NCI-H69 (cell line): ENCODE measurements at regions not wholly inside any gene's neighbourhood (a gene's known extent, or its start where the extent isn't known, plus 50 kb on each side); places are given as distances from the start of the nearest gene placed in this dataset.

ENCODE experiments used
- DNase-seq: peaks from one replicate; lab custom pipeline; 2025; lab: John Stamatoyannopoulos, UW

DNA sequence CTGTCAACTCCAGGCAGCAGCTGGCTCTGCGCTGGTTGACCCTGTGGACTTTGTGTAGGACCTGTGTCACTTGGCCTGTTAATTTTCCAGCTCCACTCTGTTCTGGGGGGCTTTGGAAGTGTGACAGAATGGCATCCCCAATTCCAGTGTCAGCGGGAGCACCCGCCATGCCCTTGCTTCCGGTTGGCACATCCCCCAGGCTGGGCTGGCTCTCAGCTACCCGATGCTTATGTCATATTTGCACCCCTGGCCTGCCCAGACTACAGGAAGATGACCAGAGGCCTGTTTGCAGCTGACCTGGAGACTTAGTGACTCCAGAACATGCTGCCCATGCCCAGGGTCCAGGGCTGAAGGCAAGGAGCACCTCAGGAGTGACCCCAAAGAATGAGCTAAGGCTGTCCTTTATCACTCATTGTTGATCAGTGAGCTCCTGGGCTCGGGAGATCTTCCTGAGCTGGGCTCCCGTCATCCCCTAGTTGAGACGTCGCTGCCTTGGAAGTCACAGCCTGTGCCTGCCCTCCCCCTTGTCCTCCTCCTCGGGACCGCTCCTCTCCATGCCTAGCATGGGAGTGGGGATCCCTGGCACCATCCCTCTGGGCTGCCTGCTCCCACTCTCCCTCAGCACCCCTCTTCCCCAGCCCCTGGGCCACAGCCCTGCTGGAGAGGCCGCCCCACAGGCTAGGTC, 163.4 kb upstream of the RTL1 start:
- no peak for DNase-seq

GRCh38 chr14:101068313-101069227, 165.0 kb upstream of the RTL1 start:
- DNase-seq = no peak

- no peak for DNase-seq
Measured at GRCh38 chr14:101069228-101069549, 165.7 kb upstream of the RTL1 start.

GRCh38 chr14:101069666-101070362, 166.3 kb upstream of the RTL1 start:
- DNase-seq = no peak

DNA sequence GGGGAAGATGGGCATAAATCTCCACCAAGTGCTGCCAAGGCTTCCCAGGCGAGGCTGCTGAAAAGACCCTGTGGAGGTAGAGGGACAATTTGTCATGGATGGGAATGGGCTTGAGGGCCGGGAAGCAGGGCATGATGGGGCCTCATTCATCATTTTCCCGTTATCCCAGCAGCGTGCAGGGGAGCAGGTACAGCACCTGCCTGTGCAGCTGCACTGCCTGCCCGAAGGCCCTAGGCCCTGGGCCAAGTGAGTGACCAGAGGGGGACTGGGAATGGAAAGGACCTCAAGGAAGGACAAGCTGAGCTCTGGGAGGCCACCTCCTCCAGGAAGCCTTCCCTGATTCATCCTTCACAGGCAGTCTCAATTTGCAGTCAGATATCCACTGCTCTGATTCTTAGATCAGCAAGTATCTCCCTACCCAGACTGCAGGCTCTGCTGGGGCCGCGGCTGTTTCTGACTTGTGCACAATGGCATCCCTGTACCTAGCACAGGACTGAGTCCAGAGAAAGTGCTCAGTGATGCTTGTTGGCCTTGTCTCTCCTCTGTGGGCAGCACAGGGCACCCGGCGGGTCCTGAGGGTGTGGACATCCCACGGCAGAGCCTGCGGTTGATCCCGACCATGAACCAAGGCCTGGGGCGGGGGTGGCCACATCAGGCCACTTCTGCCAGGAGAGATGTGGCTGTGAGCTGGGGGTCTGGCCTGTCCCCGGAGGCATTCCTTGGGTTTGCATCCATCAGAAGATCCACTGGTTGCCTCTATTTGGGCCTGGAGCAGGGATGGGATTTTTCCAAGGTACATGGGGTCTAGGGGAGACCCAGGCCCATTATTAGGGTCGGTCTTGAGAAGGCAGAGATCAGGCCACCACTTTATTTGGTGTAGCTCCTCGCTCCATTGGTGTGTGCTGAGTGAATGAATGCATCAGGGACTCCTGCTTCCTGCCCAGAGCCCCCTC, 167.3 kb upstream of the RTL1 start:
- DNase-seq = no peak

- DNase-seq = no peak
Measured at GRCh38 chr14:101071493-101071906, 168.0 kb upstream of the RTL1 start.

GRCh38 chr14:101072070-101072469, 168.5 kb upstream of the RTL1 start:
- DNase-seq = no peak

DNA sequence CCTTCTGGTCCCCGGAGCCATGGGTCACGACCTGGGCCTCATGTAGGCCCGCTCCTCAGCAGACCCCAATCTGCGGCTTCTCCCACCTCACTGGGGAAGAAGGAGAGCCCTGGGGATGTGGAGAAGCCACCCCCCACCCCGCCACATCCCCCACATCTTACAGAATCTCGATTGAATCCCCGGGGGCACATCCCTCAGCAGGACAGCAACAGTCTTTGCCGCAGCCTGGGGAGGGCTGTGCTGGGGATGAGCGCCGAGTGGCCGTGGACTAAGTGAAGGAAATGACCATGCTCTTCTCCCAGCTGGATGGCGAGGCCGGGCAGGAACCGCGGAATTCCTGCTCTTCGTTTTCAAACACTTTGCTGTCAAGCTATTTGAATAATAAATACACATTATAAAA, 169.0 kb upstream of the RTL1 start:
- no peak for DNase-seq

GRCh38 chr14:101072945-101073597, 169.5 kb upstream of the RTL1 start:
- peak; percentile 90 for DNase-seq

DNA sequence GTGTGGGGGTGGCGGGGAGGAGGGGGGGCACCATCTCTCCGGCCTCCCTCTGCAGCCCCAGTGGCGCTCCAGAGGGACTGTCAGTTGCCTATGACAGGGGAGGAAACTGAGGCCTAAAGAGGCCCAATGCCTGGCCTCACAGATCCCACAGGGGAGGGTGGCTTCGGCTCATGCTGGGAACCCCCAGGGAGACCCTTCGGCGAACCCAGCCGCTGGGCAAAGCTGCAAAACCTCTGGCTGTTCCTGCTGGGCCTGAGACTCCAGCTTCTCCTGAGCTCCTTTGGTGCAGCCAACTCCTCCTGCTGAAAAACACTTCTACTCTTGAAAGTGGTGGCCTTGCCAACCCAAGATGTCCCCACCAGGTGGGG, 170.1 kb upstream of the RTL1 start:
- no peak for DNase-seq

GRCh38 chr14:101074196-101075024, 170.9 kb upstream of the RTL1 start:
- no peak for DNase-seq

DNA sequence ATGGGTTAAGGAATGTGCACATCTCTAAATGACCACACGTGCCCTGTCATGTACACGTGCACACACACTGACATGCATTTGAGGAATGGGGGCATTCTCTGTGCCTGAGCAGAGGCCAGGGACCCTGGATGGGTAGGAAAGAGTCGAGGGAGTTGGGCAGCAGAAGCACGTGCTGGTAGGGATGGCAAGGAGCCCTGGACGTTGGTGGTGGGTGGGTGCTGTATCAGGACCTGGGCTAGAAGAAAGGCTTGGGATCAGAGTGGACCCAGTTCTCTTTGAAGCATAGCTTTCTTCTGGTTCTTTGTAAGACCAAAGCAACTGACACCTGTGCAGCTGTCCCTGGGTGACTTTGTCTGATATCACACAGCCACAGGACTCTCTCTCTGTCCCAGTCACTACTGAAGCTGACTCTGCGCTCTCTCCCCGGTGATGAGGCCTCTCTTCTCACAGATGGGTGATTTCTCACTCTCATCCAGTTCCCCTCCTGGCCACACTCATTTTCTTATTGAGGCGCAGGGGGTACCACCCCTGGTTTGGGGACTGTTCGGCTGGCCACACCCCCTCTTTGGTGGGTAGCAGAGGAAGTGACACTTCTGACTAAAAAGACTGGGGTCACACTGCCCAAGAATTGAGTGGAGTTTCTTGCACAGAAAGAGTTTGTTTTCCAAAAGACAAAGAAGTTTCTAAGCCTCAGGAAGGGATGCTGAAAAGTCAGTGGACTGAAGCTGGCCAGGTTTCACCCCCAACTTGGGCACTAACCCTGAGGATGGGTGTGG, 171.7 kb upstream of the RTL1 start:
- no peak for DNase-seq

GRCh38 chr14:101075801-101076413, 172.4 kb upstream of the RTL1 start:
- no peak for DNase-seq

DNA sequence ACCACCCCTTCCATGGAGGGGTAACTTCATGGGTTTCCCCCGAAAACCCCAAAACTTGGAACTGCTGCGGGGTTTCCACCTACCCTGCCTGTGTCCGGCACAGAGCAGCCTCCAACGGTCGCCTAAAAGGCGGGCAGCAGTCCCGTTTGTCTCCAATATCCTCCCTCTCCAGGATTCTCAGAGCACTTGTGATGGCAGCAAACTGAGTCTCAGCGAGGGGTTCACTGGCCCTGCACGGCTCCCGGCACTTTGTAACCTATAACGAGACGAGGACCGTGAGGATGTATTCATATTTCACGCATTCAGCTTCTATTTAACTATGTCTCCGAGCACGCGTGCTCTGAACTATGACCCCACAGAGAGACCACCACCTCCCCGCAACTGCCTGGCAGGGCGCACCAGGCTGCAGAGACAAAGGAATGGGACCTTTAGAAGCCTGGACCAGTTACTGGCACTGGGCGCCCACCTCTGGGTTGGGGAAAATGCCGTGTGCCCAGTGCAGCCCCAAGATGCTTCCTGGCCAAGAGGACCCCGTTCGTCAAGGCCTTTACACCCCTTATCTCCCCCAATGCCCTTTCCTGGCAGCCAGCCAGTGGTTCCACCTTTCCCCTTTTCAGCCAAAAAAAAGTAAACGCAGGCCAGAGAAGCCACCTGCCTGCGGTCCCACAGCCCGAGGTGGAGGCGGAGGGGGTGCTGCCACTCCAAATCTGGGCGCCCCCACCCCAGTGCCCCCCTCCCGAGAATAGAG, 173.1 kb upstream of the RTL1 start:
- DNase-seq = no peak

DNA sequence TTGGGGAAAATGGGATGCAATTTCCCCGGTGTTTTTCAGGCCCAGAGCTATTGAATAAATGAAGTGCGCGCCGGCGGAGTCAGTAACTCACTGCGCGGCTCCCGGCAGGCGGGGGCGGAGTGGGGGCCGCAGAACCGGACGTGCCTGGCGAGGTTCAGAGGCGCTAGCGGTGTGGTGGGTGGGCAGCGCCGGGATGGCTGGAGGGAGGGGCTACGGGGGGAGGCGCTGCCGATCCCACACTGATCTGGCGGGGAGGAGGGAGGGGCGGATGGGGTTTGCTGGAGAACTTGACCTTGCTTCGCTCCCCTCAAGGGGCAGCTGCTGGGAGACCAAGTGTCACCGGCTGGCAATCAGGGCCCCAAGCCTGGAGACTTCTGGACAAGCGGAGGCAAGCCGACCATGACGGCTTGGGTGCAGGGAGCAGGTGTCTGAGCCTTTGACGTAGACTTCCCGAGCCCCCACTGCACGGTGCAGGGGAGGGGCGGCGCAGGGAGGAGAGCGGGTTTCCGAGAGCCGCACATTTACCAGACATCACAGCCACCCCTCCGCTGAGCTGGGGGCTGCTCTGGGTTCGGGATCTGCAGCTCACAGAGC, 174.1 kb upstream of the RTL1 start:
- DNase-seq = peak; percentile 43

GRCh38 chr14:101078170-101078891, 174.8 kb upstream of the RTL1 start:
- DNase-seq = no peak

DNA sequence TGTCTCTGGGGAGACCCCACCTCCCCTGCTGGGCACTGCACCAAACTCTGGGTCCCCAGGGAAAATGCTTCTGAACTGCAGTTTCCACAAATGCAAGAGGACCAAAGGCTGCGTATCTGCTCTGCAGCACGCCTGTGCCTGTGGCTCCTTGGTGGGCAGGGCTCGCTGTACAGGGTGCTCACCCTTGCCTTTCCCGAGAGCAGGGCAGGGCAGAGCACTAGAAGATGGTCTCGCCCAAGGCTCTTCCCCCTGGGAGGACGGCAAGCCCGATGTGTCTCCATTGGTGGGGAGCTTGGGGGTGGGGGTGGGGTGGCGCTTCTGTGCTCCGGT, 175.3 kb upstream of the RTL1 start:
- DNase-seq = no peak
